Stomach (tissue), 8 donors: ENCODE measurements at regions not wholly inside any gene's neighbourhood (a gene's known extent, or its start where the extent isn't known, plus 50 kb on each side); places are given as distances from the start of the nearest gene placed in this dataset.

ENCODE experiments used
- DNase-seq, 2 donors: peaks; one replicate each; pipeline versions ENCODE4 v3.0.0 to v3.0.0-alpha.2; 2013 to 2019
- H3K27ac ChIP-seq, 5 donors: fragments of 200-600 bp in 4 of 5; sonication (generic) in 4 of 5; one replicate each; pipeline ENCODE4 v1.5.1; 2013 to 2019; ENCODE audit warnings: mild to moderate bottlenecking in 1 of 5, moderate library complexity in 1 of 5
- H3K27me3 ChIP-seq, 3 donors: fragments of 200-600 bp; sonication (generic); one replicate each; pipeline ENCODE4 v1.5.1; 2017 to 2019; ENCODE audit warnings: mixed run types in 1 of 3
- H3K36me3 ChIP-seq, 4 donors: fragments of 200-600 bp; sonication (generic); 1 replicate in 3 of 4; 2 replicates in 1 of 4; pipeline ENCODE4 v1.5.1; 2016 to 2019
- H3K4me1 ChIP-seq, 4 donors: fragments of 200-600 bp; sonication (generic); one replicate each; pipeline ENCODE4 v1.5.1; 2016 to 2019
- H3K4me3 ChIP-seq, 4 donors: fragments of 200-600 bp; sonication (generic) in 3 of 4; one replicate each; pipeline ENCODE4 v1.5.1; 2016 to 2019; ENCODE audit warnings: mild to moderate bottlenecking in 1 of 4
- H3K9me3 ChIP-seq, 4 donors: fragments of 200-600 bp; sonication (generic); one replicate each; pipeline ENCODE4 v1.5.1; 2016 to 2019
- CTCF ChIP-seq, 7 experiments: fragments of 450-650 bp in 4 of 7; fragments of 200-600 bp in 3 of 7; sonication (generic) in 3 of 7; IDR thresholded peaks; one replicate each; pipeline ENCODE4 v1.5.1; 2016 to 2019; ENCODE audit warnings: antibody characterized with exemption in 7 of 7, control low read depth in 2 of 7, mild to moderate bottlenecking in 1 of 7
- EP300 ChIP-seq: sonication (generic); formaldehyde crosslinking; IDR thresholded peaks from one replicate; pipeline ENCODE4 v1.6.1; 2017; ENCODE audit warnings: antibody characterized with exemption
- POLR2A ChIP-seq, 4 donors: fragments of 450-650 bp; IDR thresholded peaks; one replicate each; pipeline ENCODE4 v1.6.1; 2016; ENCODE audit warnings: antibody characterized with exemption in 4 of 4, control low read depth in 2 of 4, mild to moderate bottlenecking in 1 of 4, moderate library complexity in 1 of 4
- POLR2AphosphoS5 ChIP-seq, 3 donors: sonication (generic); formaldehyde crosslinking; IDR thresholded peaks; one replicate each; pipeline ENCODE4 v1.6.1; 2016; ENCODE audit warnings: antibody characterized with exemption in 3 of 3
- WGBS, 5 donors: extraction: QIAGEN DNeasy Blood & Tissue Kit in 3 of 5; methylation state at CpG; one replicate each; pipeline versions ENCODE4 v1.1.5 to v1.1.7; 2013 to 2018; 5-methylcytosine and 5-hydroxymethylcytosine counted together
- intact Hi-C: fragments of 100-400 bp; cut with DNase I; formaldehyde crosslinking; loops from one replicate; pipeline ENCODE4 v1.15.1; 2023; ENCODE audit warnings: low total_unique reads
- donor health status: healthy with polysubstance abuse.
- donor health status: Bipolar disorder and iron deficiency.
- donor health status: healthy.

DNA sequence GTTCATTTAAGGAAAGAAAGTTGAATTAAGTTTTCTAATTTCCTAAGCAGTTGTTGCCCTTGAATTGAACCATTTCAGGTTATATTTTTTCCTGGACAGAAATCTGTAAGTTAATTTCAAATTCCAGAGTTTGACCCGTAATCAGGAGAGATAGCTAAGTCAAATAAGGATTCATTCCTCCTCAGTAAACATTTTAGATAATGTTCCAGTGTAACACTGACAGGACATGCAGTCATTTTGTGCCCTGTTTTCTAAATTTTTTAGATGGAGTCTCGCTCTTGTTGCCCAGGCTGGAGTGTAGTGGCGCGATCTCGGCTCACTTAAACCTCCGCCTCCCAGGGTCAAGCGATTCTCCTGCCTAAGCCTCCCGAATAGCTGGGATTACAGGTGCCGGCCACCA lies 371.7 kb downstream of the DIPK2A start:
- Histone ChIP-seq H3K36me3 (no peaks in the 10 kb centered on the region), H3K27me3 (no peaks in the 10 kb centered on the region), H3K4me3 (no peak overlapping the region), H3K27ac (no peak overlapping the region), H3K4me1 (peaks cover 0 to 6% (median 0%) of the 10 kb centered on the region in 4 donors), H3K9me3 (no peaks in the 10 kb centered on the region)
- DNase-seq, result no peak
- intact Hi-C loops, result no loop called here
- TF ChIP-seq POLR2AphosphoS5 (IDR thresholded peaks at IDR 0.05) (no peak), CTCF (IDR thresholded peaks at IDR 0.05) (no peak), POLR2A (IDR thresholded peaks at IDR 0.05) (no peak), EP300 (no peak)
- WGBS, 5 donors, result 91 to 94% (median 93%) methylated on average over 9 of the region's 9 CpGs

DNA sequence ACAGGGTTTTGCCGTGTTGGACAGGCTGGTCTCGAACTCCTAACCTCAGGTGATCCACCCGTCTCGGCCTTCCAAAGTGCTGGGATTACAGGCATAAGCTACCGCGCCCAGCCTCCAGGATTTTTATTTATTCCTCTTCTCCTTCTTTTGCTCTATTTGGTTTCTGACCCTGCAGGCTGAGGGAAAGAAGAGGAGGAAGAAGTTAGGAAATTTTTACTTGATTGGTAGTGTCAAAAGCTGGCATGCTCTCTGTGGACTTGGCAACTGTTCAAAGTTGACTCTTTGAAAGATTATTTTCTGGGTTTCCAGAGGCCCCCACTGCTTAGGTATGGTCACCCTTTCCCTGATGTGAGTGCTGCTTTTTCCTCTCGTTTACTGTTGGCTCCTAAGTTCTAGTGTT lies 372.2 kb downstream of the DIPK2A start:
- TF ChIP-seq CTCF (IDR thresholded peaks at IDR 0.05) (no peak), POLR2AphosphoS5 (IDR thresholded peaks at IDR 0.05) (no peak), EP300 (no peak), POLR2A (IDR thresholded peaks at IDR 0.05) (no peak)

DNA sequence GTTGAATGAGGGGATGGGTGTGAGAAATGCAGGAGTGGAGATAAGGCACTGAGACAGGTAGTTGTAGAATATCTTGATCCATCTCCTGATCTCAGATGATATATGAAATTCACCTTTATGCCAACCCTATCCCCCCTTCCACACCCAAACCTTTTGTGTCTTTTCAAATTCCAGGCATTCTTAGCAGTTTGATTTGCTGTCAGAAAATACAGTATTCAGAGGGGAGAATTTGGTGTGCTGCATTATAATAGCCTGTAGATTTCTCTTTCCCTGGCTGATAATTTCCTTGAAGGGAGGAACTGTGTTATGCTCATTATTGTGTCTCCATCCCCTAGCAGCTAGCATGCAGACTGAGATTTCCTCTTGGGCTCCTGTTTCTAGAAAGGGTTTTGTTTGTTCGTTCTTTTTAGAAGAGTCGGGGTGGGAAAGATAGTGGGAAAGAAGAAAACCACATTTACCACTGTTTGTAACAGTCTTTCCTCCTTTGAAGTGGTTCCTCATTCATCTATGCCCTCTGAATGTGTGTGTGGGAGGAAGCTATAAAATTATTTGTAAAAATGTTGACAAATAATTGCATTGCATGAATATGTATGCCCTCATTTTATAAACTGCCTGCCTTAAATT lies 373.4 kb downstream of the DIPK2A start:
- Histone ChIP-seq H3K4me3 (no peak overlapping the region), H3K4me1 (peaks cover 0 to 6% (median 0%) of the 10 kb centered on the region in 4 donors), H3K27me3 (no peaks in the 10 kb centered on the region), H3K9me3 (no peaks in the 10 kb centered on the region), H3K36me3 (no peaks in the 10 kb centered on the region), H3K27ac (no peak overlapping the region)
- intact Hi-C loops, result no loop called here
- WGBS, 5 donors, result 61 to 78% (median 75%) methylated on average over 2 of the region's 2 CpGs
- TF ChIP-seq POLR2A (IDR thresholded peaks at IDR 0.05) (no peak), POLR2AphosphoS5 (IDR thresholded peaks at IDR 0.05) (no peak), EP300 (no peak), CTCF (IDR thresholded peaks at IDR 0.05) (no peak)
- DNase-seq, result no peak

More for the DNA sequence above, 372.2 kb downstream of the DIPK2A start:
- no peaks in the 10 kb centered on the region for H3K9me3 ChIP-seq
- intact Hi-C loops, result no loop called here
- H3K27ac ChIP-seq, result no peak overlapping the region
- H3K4me1 ChIP-seq, result peaks cover 0 to 6% (median 0%) of the 10 kb centered on the region in 4 donors
- peak in 1 of 2 donors; percentile 12 for DNase-seq
- H3K4me3 ChIP-seq, result no peak overlapping the region
- 65 to 84% (median 77%) methylated on average over 7 of the region's 7 CpGs for WGBS, 5 donors
- no peaks in the 10 kb centered on the region for H3K27me3 ChIP-seq
- no peaks in the 10 kb centered on the region for H3K36me3 ChIP-seq

GRCh38 chr3:144350125-144350524 lies 378.5 kb downstream of the DIPK2A start:
- no peak overlapping the region for H3K27ac ChIP-seq
- no peak overlapping the region for H3K4me3 ChIP-seq
- no peak for DNase-seq
- no peaks in the 10 kb centered on the region for H3K36me3 ChIP-seq
- no peaks in the 10 kb centered on the region for H3K27me3 ChIP-seq
- 87 to 92% (median 89%) methylated on average over 3 of the region's 3 CpGs for WGBS, 5 donors
- H3K4me1 ChIP-seq, result peaks cover 0 to 13% (median 0%) of the 10 kb centered on the region in 4 donors
- TF ChIP-seq POLR2AphosphoS5 (IDR thresholded peaks at IDR 0.05) (no peak), EP300 (no peak), POLR2A (IDR thresholded peaks at IDR 0.05) (no peak), CTCF (IDR thresholded peaks at IDR 0.05) (no peak)
- H3K9me3 ChIP-seq, result no peaks in the 10 kb centered on the region
- intact Hi-C loops, result no loop called here
